GM10248 (cell line): ENCODE measurements at regions not wholly inside any gene's neighbourhood (a gene's known extent, or its start where the extent isn't known, plus 50 kb on each side); places are given as distances from the start of the nearest gene placed in this dataset.

Experiments
- CTCF ChIA-PET: fragments of 300-600 bp; sonication (Branson Sonifier 250); formaldehyde crosslinking; extraction: SDS; loops from one replicate; lab custom pipeline; 2021; ENCODE audit warnings: antibody characterized with exemption; lab: Yijun Ruan, JAX
- POLR2A ChIA-PET: fragments of 350-650 bp; sonication (Branson Sonifier 250); formaldehyde crosslinking; extraction: SDS; loops from one replicate; lab custom pipeline; 2020; ENCODE audit warnings: antibody characterized with exemption; lab: Yijun Ruan, JAX
- DNase-seq: peaks from one replicate; pipeline ENCODE4 v3.0.0; 2012; ENCODE audit errors: extremely low spot score
- CTCF ChIP-seq: IDR thresholded peaks from 2 replicates; pipeline ENCODE4 v1.5.1; 2012; ENCODE audit warnings: mild to moderate bottlenecking, low read depth; ENCODE audit errors: extremely low read depth, missing control alignments, control extremely low read depth

- ChIA-PET CTCF (no interaction called here), POLR2A (no interaction called here)
- DNase-seq, result no peak
- no peak for TF ChIP-seq CTCF
Observed at GRCh38 chr1:13878021-13878420, 178.0 kb downstream of the PRDM2 start.

DNA sequence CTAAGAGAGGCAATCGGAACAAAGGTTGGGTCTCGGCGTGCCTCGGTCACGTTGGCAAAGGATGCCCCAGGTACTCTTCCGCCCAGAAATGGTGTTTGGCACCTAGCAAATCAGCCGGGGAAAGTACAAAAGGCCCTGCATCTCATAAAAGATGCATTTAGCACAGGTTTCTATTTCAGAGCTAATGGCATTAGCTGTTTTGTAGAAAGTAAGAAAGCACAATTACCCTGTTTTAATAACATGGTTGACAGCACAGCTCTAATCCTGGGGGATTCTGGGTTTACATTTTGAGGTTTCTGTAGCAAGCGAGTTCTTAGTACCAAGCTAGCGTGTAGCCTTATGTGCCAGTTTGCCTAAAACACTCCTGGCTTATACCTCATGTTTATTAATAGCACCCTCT is 178.5 kb downstream of the PRDM2 start:
- CTCF ChIA-PET, result interaction anchor here (0.9 kb wide), 1 partner anchor 12 kb away, joined by 4 read pairs; no protein-coding TSS in a partner anchor
- POLR2A ChIA-PET, result no interaction called here
- TF ChIP-seq CTCF, result no peak
- DNase-seq, result no peak

GRCh38 chr1:13881385-13882088 is 181.5 kb downstream of the PRDM2 start:
- POLR2A ChIA-PET, result no interaction called here
- CTCF ChIA-PET, result no interaction called here

DNA sequence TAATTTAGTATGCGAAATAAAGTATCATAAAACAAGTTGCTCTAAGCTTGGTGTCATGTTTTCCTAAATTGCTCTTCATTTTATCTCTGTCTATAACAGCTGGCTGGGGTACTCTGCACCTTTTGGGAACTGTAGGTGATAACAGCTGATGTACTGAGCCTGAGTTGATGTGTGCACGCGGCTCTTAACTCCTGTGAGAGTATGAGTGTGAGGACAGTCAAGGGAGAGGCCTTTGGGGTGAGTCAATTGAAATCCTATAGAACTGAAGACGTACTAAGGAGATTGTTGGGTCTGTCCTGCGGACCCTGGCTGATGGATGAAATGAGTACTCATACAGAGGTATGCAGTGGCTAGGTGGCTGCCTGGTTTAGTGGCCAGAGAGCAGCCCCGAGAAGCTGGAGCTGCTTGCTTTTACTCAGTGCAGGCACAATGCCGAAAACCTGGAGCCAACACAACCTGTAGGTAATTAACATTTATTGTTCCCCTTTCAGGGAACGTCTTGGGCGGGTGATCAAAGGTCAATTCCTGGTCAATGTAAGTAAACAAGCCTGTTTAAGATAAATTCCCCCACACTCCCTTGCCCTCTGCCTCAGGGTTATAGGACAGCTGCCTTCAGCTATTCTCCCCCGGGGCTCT is 188.5 kb downstream of the PRDM2 start:
- ChIA-PET CTCF (interaction anchor here (2.1 kb wide), 1 partner anchor 16 kb away, joined by 5 read pairs; no protein-coding TSS in a partner anchor), POLR2A (no interaction called here)
- no peak for DNase-seq
- TF ChIP-seq CTCF, result no peak

More at GRCh38 chr1:13881385-13882088, 181.5 kb downstream of the PRDM2 start:
- no peak for TF ChIP-seq CTCF
- DNase-seq, result no peak

DNA sequence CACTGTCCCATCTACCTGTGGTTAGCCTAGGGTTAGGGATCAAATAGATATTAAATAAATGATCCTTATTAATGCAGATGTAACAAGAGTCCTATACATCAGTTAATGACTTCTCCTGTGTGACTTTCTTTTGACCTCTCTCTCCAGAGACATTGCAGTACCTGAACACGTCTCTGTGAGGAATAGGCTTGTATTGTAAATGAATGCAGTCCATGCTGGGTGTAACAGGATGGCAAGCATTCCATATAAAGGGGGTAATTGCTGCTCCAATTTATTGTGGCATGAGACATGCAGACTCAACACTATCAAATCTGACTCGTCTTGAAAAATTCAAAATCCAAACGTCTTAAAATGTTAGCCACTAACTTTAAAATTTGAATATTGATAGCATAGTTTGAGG is 189.5 kb downstream of the PRDM2 start:
- CTCF ChIA-PET, result no interaction called here
- no peak for DNase-seq
- POLR2A ChIA-PET, result no interaction called here
- no peak for TF ChIP-seq CTCF

DNA sequence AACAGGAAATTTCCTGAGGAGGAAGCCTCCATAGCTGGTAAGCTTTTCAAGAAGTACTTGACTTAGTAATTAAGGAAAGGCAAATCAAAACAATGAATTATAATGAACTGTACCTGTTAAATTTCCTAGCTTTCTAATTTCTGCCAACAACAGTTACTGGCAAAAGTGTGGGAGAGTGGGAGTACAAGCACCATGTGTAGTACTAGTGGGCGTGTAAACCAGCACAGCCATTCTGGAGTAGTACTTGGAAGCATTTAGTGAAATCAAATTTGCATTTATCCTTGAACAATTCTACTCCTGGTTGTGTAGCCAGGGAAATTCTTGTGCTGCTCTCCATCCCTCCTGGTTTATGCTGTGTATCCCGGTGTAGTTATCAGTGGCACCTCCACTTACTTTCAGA is 190.8 kb downstream of the PRDM2 start:
- POLR2A ChIA-PET, result no interaction called here
- DNase-seq, result no peak

More for the DNA sequence above, 190.8 kb downstream of the PRDM2 start:
- no peak for TF ChIP-seq CTCF
- CTCF ChIA-PET, result interaction anchor here (0.6 to 1.0 kb wide), 3 partner anchors 9 to 17 kb away, joined by 3 to 4 read pairs (median 4); no protein-coding TSS in a partner anchor
